ENCODE measurements at regions not wholly inside any gene's neighbourhood (a gene's known extent, or its start where the extent isn't known, plus 50 kb on each side); places are given as distances from the start of the nearest gene placed in this dataset.

DNA sequence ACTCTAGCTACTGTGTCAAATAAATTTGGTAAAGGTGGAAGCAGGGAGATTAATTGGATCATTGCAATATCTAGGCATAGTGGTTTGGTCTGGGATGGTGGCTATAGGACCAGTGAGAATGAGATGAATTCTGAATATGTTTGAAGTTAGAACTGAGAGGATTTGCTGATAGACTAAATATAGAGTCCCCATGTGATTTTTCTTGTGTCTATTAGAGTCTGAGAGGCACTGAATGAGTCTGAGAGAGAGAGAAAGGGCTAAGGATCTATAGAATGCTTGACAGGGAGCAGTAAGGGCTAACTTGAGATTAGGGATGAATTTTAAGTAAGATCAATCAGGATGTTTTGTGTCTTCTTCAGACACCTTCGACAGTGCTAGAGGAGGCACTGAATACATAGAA is 77.9 kb upstream of the CHL1 start:
- no peak for TF ChIP-seq EZH2phosphoT487 (conservative IDR thresholded peaks at IDR 0.05; ENCODE audit: low read length)
- TF ChIP-seq CTCF (IDR thresholded peaks at IDR 0.05; ENCODE audit: insufficient read depth, low read length, poor library complexity, severe bottlenecking) = no peak

Measured in SU-DHL-6 (cell line).